Stimulated activated CD4-positive, alpha-beta T cell treated with anti-CD3 and anti-CD28 coated beads, Interleukin-4, amount 100 ng/mL, for 24 hours (primary cell): ENCODE measurements at regions not wholly inside any gene's neighbourhood (a gene's known extent, or its start where the extent isn't known, plus 50 kb on each side); places are given as distances from the start of the nearest gene placed in this dataset.
"Not testable (repeated sequence)": the region's sequence is repeated elsewhere in the genome, so short reads cannot be mapped to it uniquely, and the experiment has no call there.

Experiments used
- DNase-seq: peaks from one replicate; pipeline ENCODE4 v3.0.0-alpha.2; 2020

GRCh38 chr16:55017321-55017720 is 86.7 kb downstream of the IRX5 start:
- DNase-seq = no peak

GRCh38 chr16:55018881-55019280 is 88.2 kb downstream of the IRX5 start:
- DNase-seq = no peak

- no peak for DNase-seq
Measured at GRCh38 chr16:55019419-55020131, 88.9 kb downstream of the IRX5 start.

DNA sequence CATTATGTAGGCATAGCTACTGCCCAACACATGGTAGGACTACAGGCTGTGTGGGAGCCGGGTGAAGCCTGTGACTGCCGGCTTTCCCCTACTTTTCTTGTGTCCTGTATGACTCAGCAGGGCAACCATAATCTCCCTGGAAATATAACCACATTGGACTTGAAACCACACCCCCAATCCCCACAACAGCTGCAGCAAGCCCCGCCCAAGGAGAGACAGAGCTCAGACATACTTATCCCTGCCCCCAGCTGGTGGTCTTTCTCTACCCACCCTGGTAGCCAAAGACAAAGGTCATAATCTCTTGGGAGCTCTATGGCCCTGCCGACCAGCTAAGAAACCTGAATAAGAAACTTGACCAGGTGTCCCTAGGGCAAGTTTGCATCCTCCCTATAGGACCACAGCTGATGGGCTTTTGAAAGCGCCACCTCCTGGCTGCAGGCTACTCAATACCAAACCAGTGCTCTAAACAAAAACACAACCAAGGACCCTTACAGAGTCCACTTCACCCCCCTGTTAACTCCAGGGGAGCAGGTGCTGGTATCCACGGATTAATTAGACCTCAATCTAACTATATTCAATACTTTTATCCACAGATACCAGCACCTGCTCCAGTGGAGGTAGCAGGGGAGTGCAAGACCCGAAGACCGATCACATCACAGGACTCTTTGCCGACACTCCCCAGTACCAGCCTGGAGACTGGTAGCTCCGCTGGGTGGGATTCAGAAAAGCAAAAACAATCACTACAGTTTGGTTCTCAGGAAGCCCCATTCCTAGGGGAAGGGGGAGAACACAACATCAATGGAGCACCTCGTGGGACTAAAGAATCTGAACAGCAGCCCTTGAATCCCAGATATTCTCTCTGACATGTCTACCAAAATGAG is 91.2 kb downstream of the IRX5 start:
- DNase-seq = no peak

- not testable (repeated sequence) for DNase-seq
Measured at GRCh38 chr16:55027260-55027659, 96.6 kb downstream of the IRX5 start.

DNA sequence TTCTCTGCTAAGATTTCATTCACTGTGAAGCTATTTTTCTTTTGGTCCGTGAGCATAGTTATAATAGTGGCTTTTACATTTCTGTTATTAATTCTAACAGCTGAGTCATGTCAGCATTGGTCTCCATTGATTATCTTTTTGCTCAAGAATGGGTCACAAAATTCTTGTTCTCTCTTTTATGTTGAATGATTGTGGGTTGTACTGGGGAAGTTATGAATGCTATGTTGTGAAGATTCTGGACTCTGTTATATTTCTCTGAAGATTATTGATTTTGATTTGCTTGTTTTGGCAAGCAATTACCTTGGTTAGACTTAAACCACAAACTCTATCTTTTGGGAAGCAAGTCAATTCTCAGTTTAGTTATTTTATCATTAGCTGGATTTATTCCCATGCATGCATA is 98.8 kb downstream of the IRX5 start:
- no peak for DNase-seq

DNA sequence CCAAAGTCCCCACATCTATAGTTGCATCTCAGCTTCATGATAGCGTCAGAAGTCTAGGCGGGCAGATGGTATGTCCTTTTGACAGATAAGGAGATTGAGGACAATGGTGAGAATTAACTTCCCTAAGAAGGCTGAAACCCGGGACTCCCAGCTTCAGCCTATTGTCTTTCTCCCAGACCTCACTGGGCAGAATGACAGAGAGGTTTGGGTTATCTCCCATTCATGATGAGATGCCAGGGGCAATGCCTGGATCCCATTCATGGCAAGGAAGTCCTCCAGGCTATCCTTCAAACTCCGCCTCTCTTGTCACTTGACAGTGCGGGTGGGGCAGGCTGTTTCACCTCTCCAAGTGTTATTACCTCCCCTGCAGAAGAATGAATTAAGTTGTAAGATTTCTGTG is 100.3 kb downstream of the IRX5 start:
- DNase-seq = no peak

DNA sequence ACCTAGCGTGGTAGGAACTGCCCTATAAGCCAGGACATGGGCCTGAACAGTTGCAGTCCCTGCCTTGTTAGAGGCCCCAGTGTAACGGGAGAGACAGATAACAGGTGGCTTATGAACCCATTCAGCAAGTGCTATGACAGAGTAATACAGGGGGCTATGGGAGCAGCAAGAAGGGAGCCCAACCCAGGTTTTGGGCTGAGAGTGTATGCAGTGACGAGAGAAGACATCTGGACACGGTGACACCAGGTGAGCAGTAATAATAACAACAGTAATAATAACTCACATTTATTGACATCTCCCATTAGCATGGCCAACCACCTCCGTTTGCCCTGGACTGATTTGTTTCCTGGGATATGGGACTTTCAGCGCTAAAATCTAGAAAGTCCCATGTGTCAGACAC is 100.8 kb downstream of the IRX5 start:
- no peak for DNase-seq

DNA sequence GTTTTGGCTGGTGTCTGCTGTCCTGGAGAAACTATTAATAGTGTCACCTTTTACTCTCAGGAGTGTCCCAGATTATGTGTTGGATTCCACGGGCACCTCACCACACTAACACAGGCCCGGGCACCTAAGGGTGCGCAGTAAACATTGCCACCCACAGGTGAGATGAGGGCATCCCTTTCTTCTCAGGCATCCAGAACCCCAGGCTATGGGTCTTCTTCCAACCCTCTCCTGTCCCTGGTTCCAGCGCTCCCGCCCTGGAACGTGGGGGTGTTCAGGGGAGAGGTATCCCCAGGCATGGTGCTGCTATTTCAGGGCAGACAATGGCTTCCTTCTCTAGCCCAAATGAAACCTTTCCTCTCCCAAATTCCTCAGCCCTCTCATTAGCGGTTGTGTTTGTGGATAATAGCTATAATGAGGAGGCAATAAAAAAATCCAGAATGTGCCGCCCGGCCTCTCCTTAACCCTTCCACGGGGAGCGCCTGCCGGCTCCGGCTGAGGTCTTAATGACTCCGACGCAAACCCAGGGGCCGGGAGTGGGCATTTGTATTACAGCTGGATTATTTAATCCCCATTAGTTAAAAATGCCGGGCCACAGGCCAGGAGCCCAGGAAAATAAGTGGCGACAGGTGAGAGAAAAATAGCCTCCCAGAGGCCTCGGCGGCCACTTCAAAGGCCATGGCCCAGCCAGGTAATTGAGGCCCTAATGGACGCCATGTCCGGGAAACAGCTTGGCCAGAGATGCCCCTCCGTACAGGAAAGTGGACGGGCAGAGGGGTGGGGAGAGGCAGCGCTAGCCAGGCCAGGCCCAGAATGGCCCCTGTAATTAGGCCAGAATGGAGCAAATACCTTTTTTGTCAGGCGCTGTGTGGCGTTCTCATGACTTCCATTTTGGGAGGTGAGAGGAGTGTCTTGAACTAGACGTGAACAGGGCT is 102.8 kb downstream of the IRX5 start:
- no peak for DNase-seq

DNA sequence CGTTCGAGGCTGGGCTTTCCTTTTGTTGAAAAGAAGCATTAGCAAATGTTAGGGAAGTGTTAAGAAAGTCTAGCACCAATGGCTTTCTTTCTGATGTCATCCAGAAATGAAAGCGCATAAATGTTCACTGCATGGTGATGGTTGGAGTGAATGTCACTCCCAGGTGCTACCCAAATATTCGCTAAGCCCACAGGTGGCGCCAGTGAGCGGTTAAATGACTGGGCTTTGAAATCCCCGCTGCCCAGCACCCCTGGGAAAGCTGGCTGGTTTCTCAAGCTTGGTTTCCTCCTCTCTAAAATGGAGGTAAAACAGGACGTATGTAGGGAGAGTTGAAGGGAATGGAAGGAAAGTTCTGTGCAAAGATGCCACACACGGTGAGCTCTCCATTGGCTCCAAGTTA is 104.4 kb downstream of the IRX5 start:
- DNase-seq = no peak

- no peak for DNase-seq
Measured at GRCh38 chr16:55035956-55036355, 105.3 kb downstream of the IRX5 start.

- no peak for DNase-seq
Measured at GRCh38 chr16:55036371-55036821, 105.7 kb downstream of the IRX5 start.

DNA sequence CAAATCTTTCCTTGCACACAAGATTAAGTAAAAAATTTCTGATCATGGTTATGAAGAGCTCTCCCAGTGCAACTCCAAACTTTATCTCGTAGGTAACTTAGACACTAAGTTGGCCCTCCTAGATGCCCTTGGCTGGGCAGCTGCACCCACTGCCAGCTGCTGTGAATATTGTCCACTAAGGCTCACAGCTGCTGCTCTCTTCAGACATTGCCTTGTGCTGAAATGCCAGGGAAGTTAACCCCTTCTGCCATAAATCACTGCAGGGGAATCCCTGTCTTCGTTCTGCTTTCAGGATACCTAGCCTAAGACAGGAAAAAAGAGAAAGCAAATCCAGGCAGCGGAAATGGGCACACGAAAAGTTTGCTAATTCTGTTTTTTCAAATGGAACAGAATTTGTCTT is 106.4 kb downstream of the IRX5 start:
- DNase-seq = no peak

DNA sequence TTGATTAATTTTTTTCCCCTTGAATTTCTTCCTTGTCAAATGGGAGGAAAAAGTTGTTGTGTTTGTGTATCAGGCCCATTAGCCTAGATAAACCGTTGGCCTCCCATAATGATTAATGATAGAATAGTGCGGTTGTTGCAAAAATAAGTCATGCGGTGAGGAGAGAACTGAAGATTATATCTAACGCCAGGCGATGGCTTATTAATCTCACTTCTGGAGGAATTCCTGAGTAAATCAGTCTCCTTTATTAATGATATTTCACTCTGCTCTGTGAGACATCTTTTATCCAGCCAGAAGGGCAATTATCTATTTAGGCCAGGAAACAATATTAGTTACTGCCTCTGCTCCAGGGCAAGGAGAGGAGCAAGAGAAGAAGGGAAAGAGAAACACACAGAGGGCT is 107.3 kb downstream of the IRX5 start:
- DNase-seq = no peak

- DNase-seq = no peak
Measured at GRCh38 chr16:55039042-55039441, 108.4 kb downstream of the IRX5 start.

GRCh38 chr16:55039511-55039910 is 108.8 kb downstream of the IRX5 start:
- DNase-seq = no peak

DNA sequence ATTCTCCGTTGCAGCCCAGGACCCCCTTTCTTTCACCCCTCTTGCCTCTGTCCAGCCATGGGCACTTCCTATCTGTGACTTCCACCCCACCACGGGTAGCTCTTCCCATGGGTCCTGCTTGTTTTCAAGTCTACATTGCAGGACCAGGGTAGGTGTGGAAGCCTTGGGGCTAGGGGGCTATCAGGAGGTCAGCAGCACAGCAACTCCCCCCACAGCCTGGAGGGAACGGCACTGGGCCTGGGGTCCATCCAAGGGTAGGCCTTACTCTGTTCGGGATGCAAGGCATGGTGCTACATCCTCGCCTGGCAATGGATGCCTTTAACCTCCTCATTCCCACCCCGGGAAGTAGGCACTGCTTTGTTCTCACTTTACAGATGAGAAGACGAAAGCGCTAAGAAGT is 109.3 kb downstream of the IRX5 start:
- no peak for DNase-seq

GRCh38 chr16:55040366-55041086 is 109.9 kb downstream of the IRX5 start:
- no peak for DNase-seq

DNA sequence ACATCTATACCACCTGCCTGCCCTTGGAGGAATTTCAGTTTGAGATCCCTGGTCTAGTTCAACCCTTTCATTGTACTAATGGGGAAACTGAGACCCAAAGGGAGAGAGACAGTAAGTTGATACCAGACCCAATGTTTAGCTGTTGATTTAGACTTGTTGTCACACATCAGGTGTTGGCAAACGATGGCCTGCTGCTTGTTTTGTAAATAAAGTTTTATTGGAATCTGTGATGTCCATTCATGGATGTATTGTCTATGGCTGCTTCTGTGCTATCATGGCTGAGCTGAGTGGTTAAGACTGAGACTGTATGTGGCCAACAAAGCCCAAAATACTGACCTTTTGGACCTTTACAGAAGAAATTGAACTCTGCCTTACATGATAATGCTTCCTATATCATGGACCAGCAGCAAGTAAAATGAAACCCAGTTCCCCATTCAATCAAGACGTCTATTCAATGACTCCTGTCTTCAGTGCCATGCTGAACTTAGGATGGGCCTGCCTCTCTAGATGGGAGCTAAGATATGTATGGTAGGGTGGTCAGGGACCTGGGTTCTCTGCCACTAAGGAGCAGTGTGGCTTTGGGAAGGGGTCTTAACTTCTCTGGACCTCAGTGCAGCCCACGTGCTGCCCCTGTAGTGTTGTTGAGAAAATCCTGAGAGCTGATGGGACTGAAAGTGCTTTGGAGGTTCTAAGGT is 111.0 kb downstream of the IRX5 start:
- DNase-seq = no peak

GRCh38 chr16:55042556-55043432 is 112.1 kb downstream of the IRX5 start:
- no peak for DNase-seq

DNA sequence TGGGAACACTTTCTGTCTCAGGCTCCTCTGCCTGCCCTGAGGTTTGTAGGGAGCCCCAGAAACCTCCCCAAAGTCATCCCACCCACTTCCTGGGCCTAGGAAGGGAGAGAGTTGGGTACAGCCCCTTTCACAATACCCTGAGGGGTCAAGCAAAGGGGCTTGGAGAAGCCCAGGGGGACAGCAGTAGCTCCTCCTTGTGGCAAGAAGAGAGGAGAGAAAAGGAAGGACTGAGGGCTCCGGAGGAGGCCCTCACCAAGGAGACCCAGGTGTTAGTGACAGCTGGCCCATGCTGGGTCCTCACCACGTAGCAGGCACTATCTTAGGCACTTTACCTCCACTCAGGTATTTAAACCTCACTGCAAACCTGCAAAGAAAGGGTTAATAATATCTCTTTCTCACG is 112.8 kb downstream of the IRX5 start:
- DNase-seq = no peak
